Adrenal gland (tissue), 9 donors: ENCODE measurements at regions not wholly inside any gene's neighbourhood (a gene's known extent, or its start where the extent isn't known, plus 50 kb on each side); places are given as distances from the start of the nearest gene placed in this dataset.

Experiments
- DNase-seq, 7 donors: peaks; one replicate each; pipeline ENCODE4 v3.0.0-alpha.2; 2019 to 2020
- H3K27ac ChIP-seq, 5 donors: fragments of 200-600 bp; sonication (generic) in 4 of 5; 1 replicate in 3 of 5; 2 replicates in 2 of 5; pipeline versions ENCODE4 v1.5.1 to v1.8.0; 2016 to 2020; ENCODE audit warnings: mild to moderate bottlenecking in 1 of 5
- H3K27me3 ChIP-seq: fragments of 200-600 bp; 2 replicates; pipeline ENCODE4 v1.8.0; 2021
- H3K36me3 ChIP-seq, 2 donors: fragments of 200-600 bp; replicated peaks in 1 of 2; 1 replicate in 1 of 2; 2 replicates in 1 of 2; pipeline versions ENCODE4 v1.5.1 to v1.8.0; 2018 to 2022
- H3K4me1 ChIP-seq, 2 donors: fragments of 200-600 bp; replicated peaks in 1 of 2; 1 replicate in 1 of 2; 2 replicates in 1 of 2; pipeline versions ENCODE4 v1.5.1 to v1.8.0; 2018 to 2021
- H3K4me3 ChIP-seq, 4 donors: fragments of 200-600 bp; sonication (generic) in 3 of 4; one replicate each; pipeline ENCODE4 v1.5.1; 2016 to 2018
- H3K9me3 ChIP-seq, 3 donors: fragments of 200-600 bp; sonication (generic) in 1 of 3; replicated peaks in 1 of 3; 1 replicate in 2 of 3; 2 replicates in 1 of 3; pipeline versions ENCODE4 v1.5.1 to v1.8.0; 2016 to 2021
- POLR2A ChIP-seq, 2 donors: fragments of 450-650 bp; IDR thresholded peaks; one replicate each; pipeline ENCODE4 v1.6.1; 2017; ENCODE audit warnings: antibody characterized with exemption in 2 of 2, mild to moderate bottlenecking in 2 of 2, moderate library complexity in 1 of 2
- WGBS, 4 donors: extraction: QIAGEN DNeasy Blood & Tissue Kit in 2 of 4; methylation state at CpG; one replicate each; pipeline versions ENCODE4 v1.1.5 to v1.1.7; 2013 to 2017; 5-methylcytosine and 5-hydroxymethylcytosine counted together
- intact Hi-C, 2 donors: fragments of 100-400 bp; cut with DNase I; formaldehyde crosslinking; loops; one replicate each; pipeline versions ENCODE4 v1.14.1 to v1.15.0; 2022 to 2023
- TF ChIP-seq, protein P1 (sequence below), 6 experiments: fragments of 450-650 bp in 4 of 6; fragments of 200-600 bp in 2 of 6; sonication (generic) in 1 of 6; IDR thresholded peaks; 1 replicate in 5 of 6; 2 replicates in 1 of 6; pipeline versions ENCODE4 v1.5.1 to v1.8.0; 2016 to 2021; ENCODE audit warnings: antibody characterized with exemption in 6 of 6, mild to moderate bottlenecking in 2 of 6, moderate library complexity in 1 of 6
- donor health status: healthy with polysubstance abuse.
- donor health status: Bipolar disorder and iron deficiency.
- donor health status: DM: yes; HTN: yes; CAD: no.
- donor health status: DM: no; HTN: no; CAD: no.
- donor health status: DM: no; HTN: no; CAD: no.

DNA sequence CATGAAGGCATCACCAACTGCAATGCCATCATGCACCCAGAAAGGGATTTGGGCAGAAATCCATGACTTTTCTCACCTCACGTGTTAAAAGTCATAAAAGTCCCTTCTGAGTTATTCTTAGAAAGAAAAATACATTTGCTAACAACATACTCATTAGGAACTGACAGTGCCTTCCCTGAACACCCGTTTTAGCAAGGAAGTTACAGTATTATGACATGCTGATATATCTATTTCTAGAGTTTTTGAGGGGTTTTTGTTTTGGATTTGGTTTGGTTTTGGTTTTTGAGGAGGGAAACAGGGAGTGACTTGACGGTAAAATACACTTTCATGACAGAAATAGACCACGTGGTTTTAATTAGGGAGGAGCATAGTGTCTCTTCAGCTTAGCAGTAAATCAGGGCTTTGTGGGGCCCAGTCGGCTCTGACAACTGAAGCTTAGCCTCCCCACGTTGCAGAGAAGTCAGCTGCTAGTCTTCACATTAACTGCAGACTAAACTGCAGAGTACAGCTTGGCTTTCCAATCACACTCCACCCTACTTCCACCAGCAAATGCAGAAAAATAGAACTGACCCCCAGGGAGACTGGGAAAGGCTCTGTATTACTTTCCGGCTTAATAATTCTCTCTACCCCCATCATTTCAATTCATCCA lies 141.4 kb downstream of the FAM124B start:
- Histone ChIP-seq H3K36me3 (no peaks in the 10 kb centered on the region), H3K4me3 (no peak overlapping the region), H3K27ac (no peak overlapping the region), H3K27me3 (no peaks in the 10 kb centered on the region), H3K4me1 (no peaks in the 10 kb centered on the region), H3K9me3 (no peaks in the 10 kb centered on the region)
- 39 to 47% (median 43%) methylated on average over 7 of the region's 7 CpGs for WGBS, 4 donors
- TF ChIP-seq POLR2A (IDR thresholded peaks at IDR 0.05), result no peak
- TF ChIP-seq, protein P1, sequence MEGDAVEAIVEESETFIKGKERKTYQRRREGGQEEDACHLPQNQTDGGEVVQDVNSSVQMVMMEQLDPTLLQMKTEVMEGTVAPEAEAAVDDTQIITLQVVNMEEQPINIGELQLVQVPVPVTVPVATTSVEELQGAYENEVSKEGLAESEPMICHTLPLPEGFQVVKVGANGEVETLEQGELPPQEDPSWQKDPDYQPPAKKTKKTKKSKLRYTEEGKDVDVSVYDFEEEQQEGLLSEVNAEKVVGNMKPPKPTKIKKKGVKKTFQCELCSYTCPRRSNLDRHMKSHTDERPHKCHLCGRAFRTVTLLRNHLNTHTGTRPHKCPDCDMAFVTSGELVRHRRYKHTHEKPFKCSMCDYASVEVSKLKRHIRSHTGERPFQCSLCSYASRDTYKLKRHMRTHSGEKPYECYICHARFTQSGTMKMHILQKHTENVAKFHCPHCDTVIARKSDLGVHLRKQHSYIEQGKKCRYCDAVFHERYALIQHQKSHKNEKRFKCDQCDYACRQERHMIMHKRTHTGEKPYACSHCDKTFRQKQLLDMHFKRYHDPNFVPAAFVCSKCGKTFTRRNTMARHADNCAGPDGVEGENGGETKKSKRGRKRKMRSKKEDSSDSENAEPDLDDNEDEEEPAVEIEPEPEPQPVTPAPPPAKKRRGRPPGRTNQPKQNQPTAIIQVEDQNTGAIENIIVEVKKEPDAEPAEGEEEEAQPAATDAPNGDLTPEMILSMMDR (IDR thresholded peaks at IDR 0.05), result no peak
- intact Hi-C loops, result no loop called here
- no peak for DNase-seq

DNA sequence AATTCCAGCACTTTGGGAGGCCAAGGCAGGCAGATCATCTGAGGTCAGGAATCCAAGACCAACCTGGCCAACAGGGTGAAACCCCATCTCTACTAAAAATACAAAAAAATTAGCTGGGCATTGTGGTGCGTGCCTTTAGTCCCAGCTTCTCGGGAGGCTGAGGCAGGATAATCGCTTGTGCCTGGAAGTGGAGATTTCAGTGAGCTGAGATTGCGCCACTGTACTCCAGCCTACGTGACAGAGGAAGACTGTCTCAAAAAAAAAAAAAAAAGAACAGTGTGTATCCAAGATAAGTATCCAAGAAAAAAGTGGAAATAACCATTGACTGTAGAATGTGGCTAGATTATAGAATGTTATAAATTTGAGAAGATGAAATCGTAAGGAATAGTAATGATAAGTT lies 142.1 kb downstream of the FAM124B start:
- TF ChIP-seq POLR2A (IDR thresholded peaks at IDR 0.05), result no peak
- TF ChIP-seq, protein P1 (IDR thresholded peaks at IDR 0.05), result no peak
- WGBS, 4 donors, result 80 to 91% (median 83%) methylated on average over 6 of the region's 6 CpGs
- H3K27me3 ChIP-seq, result no peaks in the 10 kb centered on the region

DNA sequence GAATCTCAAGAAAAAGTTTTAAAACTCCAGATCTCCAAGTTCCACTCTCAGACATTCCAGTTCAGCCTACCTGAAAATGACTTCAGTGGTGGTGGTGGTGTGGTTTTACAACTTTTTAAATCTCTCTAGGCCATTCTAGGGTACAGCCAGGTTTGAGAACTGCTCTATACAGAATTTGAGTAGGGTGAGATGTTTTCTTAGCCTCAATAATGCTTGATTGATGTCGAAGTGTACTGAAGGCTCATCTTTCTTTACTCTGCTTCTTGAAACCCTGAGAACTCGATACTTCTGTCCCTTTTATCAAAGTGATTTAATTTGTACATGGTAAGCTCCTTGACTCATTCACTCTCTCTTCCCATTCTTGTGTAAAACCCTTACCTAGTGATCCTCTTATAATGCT lies 143.8 kb downstream of the FAM124B start:
- Histone ChIP-seq H3K36me3 (no peaks in the 10 kb centered on the region), H3K4me1 (no peaks in the 10 kb centered on the region), H3K27ac (no peak overlapping the region), H3K27me3 (no peaks in the 10 kb centered on the region), H3K9me3 (no peaks in the 10 kb centered on the region), H3K4me3 (no peak overlapping the region)
- WGBS, 4 donors, result 77 to 84% (median 81%) methylated on average over 2 of the region's 2 CpGs
- no peak for DNase-seq
- intact Hi-C loops, result no loop called here
- no peak for TF ChIP-seq POLR2A (IDR thresholded peaks at IDR 0.05)
- TF ChIP-seq, protein P1 (IDR thresholded peaks at IDR 0.05), result no peak

More for the DNA sequence above, 142.1 kb downstream of the FAM124B start:
- Histone ChIP-seq H3K36me3 (no peaks in the 10 kb centered on the region), H3K4me1 (no peaks in the 10 kb centered on the region), H3K4me3 (no peak overlapping the region), H3K27ac (no peak overlapping the region), H3K9me3 (no peaks in the 10 kb centered on the region)
- DNase-seq, result no peak
- intact Hi-C loops, result no loop called here

DNA sequence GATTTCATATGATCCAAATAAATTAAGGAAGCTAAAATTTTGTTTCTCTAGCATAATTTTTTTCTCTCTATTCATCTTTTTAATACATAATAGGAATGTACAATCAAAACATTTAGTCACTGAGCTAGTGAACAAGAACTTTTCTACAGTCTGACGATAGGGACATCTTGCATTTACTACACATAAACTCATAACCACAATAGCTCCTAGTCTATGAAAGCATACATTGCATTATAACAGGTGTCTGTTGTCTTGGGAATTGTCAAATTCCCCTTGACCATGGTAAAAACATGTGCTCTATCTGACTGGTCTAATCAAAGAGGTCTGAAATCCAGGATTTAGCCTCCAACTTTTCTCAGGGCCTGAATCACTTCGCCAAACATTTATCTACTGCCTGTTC lies 144.8 kb downstream of the FAM124B start:
- no peak overlapping the region for H3K4me3 ChIP-seq
- DNase-seq, result no peak
- no peaks in the 10 kb centered on the region for H3K36me3 ChIP-seq
- no peak overlapping the region for H3K27ac ChIP-seq
- intact Hi-C loops, result no loop called here
- H3K4me1 ChIP-seq, result no peaks in the 10 kb centered on the region
- H3K27me3 ChIP-seq, result no peaks in the 10 kb centered on the region
- TF ChIP-seq, protein P1 (IDR thresholded peaks at IDR 0.05), result no peak
- TF ChIP-seq POLR2A (IDR thresholded peaks at IDR 0.05), result no peak
- no peaks in the 10 kb centered on the region for H3K9me3 ChIP-seq
- WGBS, 4 donors, result 42 to 81% (median 49%) methylated on average over 2 of the region's 2 CpGs
